H1 (cell line): ENCODE measurements at regions not wholly inside any gene's neighbourhood (a gene's known extent, or its start where the extent isn't known, plus 50 kb on each side); places are given as distances from the start of the nearest gene placed in this dataset.
A peak's percentile ranks its signal among the peaks of the same experiment; 100 is the strongest.

Experiments
- CTCF ChIA-PET: fragments of 300-600 bp; sonication (Branson Sonifier 250); formaldehyde crosslinking; loops from one replicate; lab custom pipeline; 2021; ENCODE audit not compliant: partially characterized antibody; lab: Charles Lee
- POLR2A ChIA-PET: fragments of 300-600 bp; sonication (Branson Sonifier 250); formaldehyde crosslinking; loops from one replicate; lab custom pipeline; 2021; ENCODE audit warnings: inconsistent platforms; ENCODE audit not compliant: partially characterized antibody; lab: Charles Lee
- DNase-seq, 2 experiments: peaks; one replicate each; pipeline versions ENCODE4 v3.0.0 to v3.0.0-alpha.2; 2010 to 2022; ENCODE audit warnings: low spot score in 2 of 2, low read depth in 1 of 2, mixed read lengths in 1 of 2
- FAIRE-seq: peaks from 2 replicates; lab custom pipeline; 2011; peaks lifted over from hg19 to GRCh38; lab: Jason Lieb, UNC
- H2AFZ ChIP-seq: 2 replicates; pipeline ENCODE4 v1.8.1; 2012; ENCODE audit warnings: low read length, inconsistent platforms
- H2AK5ac ChIP-seq: 2 replicates; pipeline ENCODE4 v1.6.1; 2013; ENCODE audit warnings: low read depth, low read length
- H2BK120ac ChIP-seq: replicated peaks from 2 replicates; pipeline ENCODE3; 2013; ENCODE audit warnings: low read depth, low read length, inconsistent platforms
- H2BK12ac ChIP-seq: 2 replicates; pipeline ENCODE4 v1.6.1; 2013; ENCODE audit warnings: low read depth, low read length
- H2BK15ac ChIP-seq: 2 replicates; pipeline ENCODE4 v1.6.1; 2013; ENCODE audit warnings: low read length
- H2BK20ac ChIP-seq: 2 replicates; pipeline ENCODE4 v1.6.1; 2013; ENCODE audit warnings: low read length
- H2BK5ac ChIP-seq: 2 replicates; pipeline ENCODE4 v1.6.1; 2013; ENCODE audit warnings: low read depth, low read length
- H3K14ac ChIP-seq: 2 replicates; pipeline ENCODE4 v1.6.1; 2013; ENCODE audit warnings: inconsistent platforms; ENCODE audit not compliant: insufficient read length
- H3K18ac ChIP-seq: 2 replicates; pipeline ENCODE4 v1.6.1; 2013; ENCODE audit warnings: low read length; ENCODE audit errors: extremely low read depth
- H3K23ac ChIP-seq: 2 replicates; pipeline ENCODE4 v1.6.1; 2013; ENCODE audit warnings: inconsistent platforms; ENCODE audit not compliant: insufficient read length
- H3K23me2 ChIP-seq: 2 replicates; pipeline ENCODE4 v1.6.1; 2013; ENCODE audit warnings: low read depth, low read length
- H3K27ac ChIP-seq: 2 replicates; pipeline ENCODE4 v1.6.1; 2011; ENCODE audit warnings: low read depth, low read length, inconsistent platforms
- H3K27me3 ChIP-seq, 4 experiments: replicated peaks in 1 of 4; 1 replicate in 1 of 4; 2 replicates in 3 of 4; pipeline versions ENCODE4 v1.6.1 to v1.8.1; 2011 to 2013; ENCODE audit warnings: low read length in 3 of 4, mild to moderate bottlenecking in 3 of 4, inconsistent platforms in 2 of 4, mixed read lengths in 2 of 4, moderate library complexity in 1 of 4; ENCODE audit not compliant: control insufficient read depth in 3 of 4, insufficient read depth in 3 of 4; ENCODE audit errors: extremely low read depth in 1 of 4
- H3K36me3 ChIP-seq, 4 experiments: 2 replicates each; pipeline versions ENCODE4 v1.6.1 to v1.8.1; 2011 to 2013; ENCODE audit warnings: mild to moderate bottlenecking in 4 of 4, low read length in 3 of 4, moderate library complexity in 2 of 4, control low read depth in 1 of 4, inconsistent platforms in 1 of 4; ENCODE audit not compliant: insufficient read depth in 4 of 4, control insufficient read depth in 2 of 4
- H3K4ac ChIP-seq: replicated peaks from 2 replicates; pipeline ENCODE3; 2013; ENCODE audit warnings: low read length, low read depth, mixed read lengths, inconsistent platforms; ENCODE audit not compliant: insufficient read length
- H3K4me1 ChIP-seq, 4 experiments: replicated peaks in 1 of 4; 1 replicate in 1 of 4; 2 replicates in 3 of 4; pipeline versions ENCODE4 v1.6.1 to v1.8.1; 2011 to 2013; ENCODE audit warnings: low read length in 3 of 4, inconsistent platforms in 2 of 4, mixed read lengths in 1 of 4; ENCODE audit not compliant: insufficient read depth in 4 of 4, control insufficient read depth in 3 of 4
- H3K4me2 ChIP-seq, 2 experiments: 2 replicates each; pipeline versions ENCODE4 v1.6.1 to v1.8.1; 2011 to 2013; ENCODE audit warnings: low read depth in 2 of 2, low read length in 2 of 2, control low read depth in 1 of 2, inconsistent platforms in 1 of 2, mild to moderate bottlenecking in 1 of 2; ENCODE audit not compliant: insufficient read depth in 1 of 2
- H3K4me3 ChIP-seq, 4 experiments: fragments of 200-600, 300-600 bp in 1 of 4; sonication (generic), shearing (Covaris generic), sonication (Bioruptor Twin) in 1 of 4; 2 replicates each; pipeline versions ENCODE4 v1.5.1 to v1.8.1; 2011 to 2016; ENCODE audit warnings: low read length in 4 of 4, low read depth in 3 of 4, control low read depth in 2 of 4, inconsistent platforms in 2 of 4, mild to moderate bottlenecking in 2 of 4, mixed read lengths in 1 of 4, moderate library complexity in 1 of 4; ENCODE audit not compliant: insufficient read depth in 2 of 4; ENCODE audit errors: extremely low read depth in 1 of 4
- H3K56ac ChIP-seq: replicated peaks from 2 replicates; pipeline ENCODE3; 2013; ENCODE audit warnings: low read depth, mild to moderate bottlenecking, mixed read lengths, low read length, inconsistent platforms; ENCODE audit not compliant: insufficient read length
- H3K79me1 ChIP-seq: 2 replicates; pipeline ENCODE4 v1.6.1; 2013; ENCODE audit warnings: low read depth, low read length, control low read depth
- H3K79me2 ChIP-seq, 2 experiments: 2 replicates each; pipeline versions ENCODE4 v1.6.1 to v1.8.1; 2012 to 2013; ENCODE audit warnings: low read length in 2 of 2, mild to moderate bottlenecking in 2 of 2, inconsistent platforms in 1 of 2; ENCODE audit not compliant: insufficient read depth in 2 of 2, control insufficient read depth in 1 of 2
- H3K9ac ChIP-seq, 4 experiments: replicated peaks in 1 of 4; 1 replicate in 1 of 4; 2 replicates in 3 of 4; pipeline versions ENCODE4 v1.6.1 to v1.8.1; 2011 to 2013; ENCODE audit warnings: low read depth in 3 of 4, low read length in 3 of 4, control low read depth in 2 of 4, mild to moderate bottlenecking in 2 of 4, moderate library complexity in 2 of 4, inconsistent platforms in 1 of 4; ENCODE audit errors: extremely low read depth in 1 of 4
- H3K9me3 ChIP-seq, 2 experiments: 2 replicates each; pipeline versions ENCODE4 v1.6.1 to v1.8.1; 2012 to 2013; ENCODE audit warnings: mild to moderate bottlenecking in 2 of 2, moderate library complexity in 2 of 2, control low read depth in 1 of 2, inconsistent platforms in 1 of 2, low read depth in 1 of 2, low read length in 1 of 2, mixed read lengths in 1 of 2; ENCODE audit not compliant: insufficient read depth in 2 of 2
- H4K20me1 ChIP-seq, 2 experiments: replicated peaks in 1 of 2; 2 replicates each; pipeline versions ENCODE3 to v1.8.1; 2011 to 2013; ENCODE audit warnings: inconsistent platforms in 2 of 2, low read length in 2 of 2, mild to moderate bottlenecking in 1 of 2; ENCODE audit not compliant: insufficient read depth in 2 of 2, control insufficient read depth in 1 of 2
- H4K5ac ChIP-seq: 2 replicates; pipeline ENCODE4 v1.6.1; 2013; ENCODE audit warnings: low read length, low read depth, mixed read lengths, inconsistent platforms; ENCODE audit not compliant: insufficient read length
- H4K8ac ChIP-seq: 2 replicates; pipeline ENCODE4 v1.8.0; 2013; ENCODE audit warnings: mild to moderate bottlenecking, moderate library complexity, low read length, inconsistent platforms; ENCODE audit not compliant: insufficient read depth; ENCODE audit errors: extremely low read depth
- H4K91ac ChIP-seq: replicated peaks from 2 replicates; pipeline ENCODE3; 2013; ENCODE audit warnings: low read length, mixed read lengths, inconsistent platforms; ENCODE audit not compliant: insufficient read length
- MAFK ChIP-seq: IDR thresholded peaks from 2 replicates; pipeline ENCODE4 v1.6.1; 2012; ENCODE audit warnings: low read depth, mild to moderate bottlenecking, improper control_type of control experiment, low read length
- WGBS, 2 experiments: shearing (Covaris generic) in 1 of 2; methylation state at CpG; one replicate each; pipeline versions ENCODE4 v1.1.6 to v1.1.7; 2013 to 2015; ENCODE audit warnings: low lambda C conversion rate in 2 of 2, mixed read lengths in 2 of 2, inconsistent platforms in 1 of 2, low coverage in 1 of 2, missing lambda C conversion rate in 1 of 2; ENCODE audit not compliant: insufficient replicate concordance in 2 of 2, insufficient coverage in 1 of 2, insufficient read length in 1 of 2; ENCODE audit errors: extremely low coverage in 1 of 2, missing lambda C conversion rate in 1 of 2; 5-methylcytosine and 5-hydroxymethylcytosine counted together

DNA sequence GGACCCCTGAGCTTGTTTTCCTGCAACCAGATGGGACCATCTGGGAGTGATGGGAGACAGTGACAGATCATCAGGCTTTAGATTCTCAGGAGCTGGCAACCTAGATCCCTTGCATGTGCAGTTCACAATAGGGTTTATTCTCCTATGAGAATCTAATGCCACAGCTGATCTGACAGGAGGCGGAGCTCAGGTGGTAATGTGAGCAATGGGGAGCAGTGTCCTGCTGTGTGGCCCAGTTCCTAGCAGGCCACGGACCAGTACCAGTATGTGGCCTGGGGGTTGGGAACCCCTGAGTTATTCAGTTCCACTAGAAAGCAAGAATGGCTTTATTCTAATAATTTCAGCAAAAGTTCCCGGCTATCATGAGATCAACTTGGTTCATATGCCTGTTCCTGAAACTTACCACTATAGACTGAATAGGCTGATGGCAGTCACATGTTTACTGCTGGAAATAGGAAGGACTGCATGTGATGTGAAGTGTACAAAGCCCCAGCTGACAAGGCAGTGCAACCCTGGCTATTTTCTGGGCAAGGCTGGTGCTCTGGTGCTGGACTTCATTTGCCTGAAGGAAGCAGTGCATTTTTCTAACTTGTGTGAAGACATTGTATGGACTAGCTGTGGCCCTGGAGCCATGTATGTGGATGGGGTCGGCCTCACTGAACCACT lies 107.2 kb downstream of the SPRY1 start:
- Histone ChIP-seq H3K23ac (no peak overlapping the region), H3K23me2 (peaks cover 3% of the 10 kb centered on the region; the same call in 1 of the 2 replicates), H3K27me3 (peaks cover 0 to 1% (median 0%) of the 10 kb centered on the region in 4 experiments; a peak in 4 of 7 replicates), H3K56ac (no peak overlapping the region), H4K20me1 (no peaks in the 10 kb centered on the region), H3K18ac (no peak overlapping the region; the same call in 1 of the 2 replicates), H3K4me2 (no peak overlapping the region), H4K91ac (peak overlapping the region; percentile 69), H2BK5ac (no peak overlapping the region), H3K36me3 (peaks cover 0 to 9% (median 2%) of the 10 kb centered on the region in 4 experiments; a peak in 3 of 8 replicates), H3K14ac (no peak overlapping the region), H2BK12ac (peak overlapping the region; percentile 89; the same call in 1 of the 2 replicates), H3K4me1 (peaks cover 6 to 15% (median 9%) of the 10 kb centered on the region in 4 experiments), H3K27ac (no peak overlapping the region), H3K9ac (no peak overlapping the region), H3K4ac (no peak overlapping the region), H3K79me2 (no peaks in the 10 kb centered on the region), H3K9me3 (peaks cover 11 to 19% of the 10 kb centered on the region in 2 experiments), H2AFZ (no peak overlapping the region), H2BK20ac (peak overlapping the region; percentile 92; the same call in 1 of the 2 replicates), H4K8ac (no peak overlapping the region), H2BK15ac (0 out of 2 replicates have a peak overlapping the region, but pooled peaks have one; percentile 21), H2AK5ac (peak overlapping the region; percentile 18; the same call in 1 of the 2 replicates), H2BK120ac (no peak overlapping the region), H4K5ac (no peak overlapping the region), H3K4me3 (no peak overlapping the region), H3K79me1 (no peaks in the 10 kb centered on the region)
- 93% methylated on average over 4 of the region's 4 CpGs; no CpG with 5 or more reads in 1 of the 2 experiments for WGBS, 2 experiments
- FAIRE-seq (no peak), DNase-seq (no peak)
- CTCF ChIA-PET = interaction anchor here (1.2 kb wide), 1 partner anchor 60 kb away, joined by 3 read pairs; no protein-coding TSS in a partner anchor
- TF ChIP-seq MAFK = no peak
- POLR2A ChIA-PET = no interaction called here
